ENCODE measurements at regions not wholly inside any gene's neighbourhood (a gene's known extent, or its start where the extent isn't known, plus 50 kb on each side); places are given as distances from the start of the nearest gene placed in this dataset.
"Not testable (repeated sequence)": the region's sequence is repeated elsewhere in the genome, so short reads cannot be mapped to it uniquely, and the experiment has no call there.

- not testable (repeated sequence) for TF ChIP-seq EZH2 (IDR thresholded peaks at IDR 0.05; ENCODE audit: borderline replicate concordance, insufficient read depth, low read length, poor library complexity, severe bottlenecking); POLR2AphosphoS5 (IDR thresholded peaks at IDR 0.05); TAF1 (IDR thresholded peaks at IDR 0.05; ENCODE audit: low read depth); MXI1 (conservative IDR thresholded peaks at IDR 0.05; ENCODE audit: poor library complexity, severe bottlenecking); EP300 (conservative IDR thresholded peaks at IDR 0.05; ENCODE audit: poor library complexity, severe bottlenecking)
- TF ChIP-seq, protein P1, sequence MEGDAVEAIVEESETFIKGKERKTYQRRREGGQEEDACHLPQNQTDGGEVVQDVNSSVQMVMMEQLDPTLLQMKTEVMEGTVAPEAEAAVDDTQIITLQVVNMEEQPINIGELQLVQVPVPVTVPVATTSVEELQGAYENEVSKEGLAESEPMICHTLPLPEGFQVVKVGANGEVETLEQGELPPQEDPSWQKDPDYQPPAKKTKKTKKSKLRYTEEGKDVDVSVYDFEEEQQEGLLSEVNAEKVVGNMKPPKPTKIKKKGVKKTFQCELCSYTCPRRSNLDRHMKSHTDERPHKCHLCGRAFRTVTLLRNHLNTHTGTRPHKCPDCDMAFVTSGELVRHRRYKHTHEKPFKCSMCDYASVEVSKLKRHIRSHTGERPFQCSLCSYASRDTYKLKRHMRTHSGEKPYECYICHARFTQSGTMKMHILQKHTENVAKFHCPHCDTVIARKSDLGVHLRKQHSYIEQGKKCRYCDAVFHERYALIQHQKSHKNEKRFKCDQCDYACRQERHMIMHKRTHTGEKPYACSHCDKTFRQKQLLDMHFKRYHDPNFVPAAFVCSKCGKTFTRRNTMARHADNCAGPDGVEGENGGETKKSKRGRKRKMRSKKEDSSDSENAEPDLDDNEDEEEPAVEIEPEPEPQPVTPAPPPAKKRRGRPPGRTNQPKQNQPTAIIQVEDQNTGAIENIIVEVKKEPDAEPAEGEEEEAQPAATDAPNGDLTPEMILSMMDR (IDR thresholded peaks at IDR 0.05; ENCODE audit: poor library complexity, severe bottlenecking), result not testable (repeated sequence)
These were observed 198.5 kb downstream of the ADRA2C start for GRCh38 chr4:3964572-3965278.
